SH-SY5Y (cell line): ENCODE measurements at regions not wholly inside any gene's neighbourhood (a gene's known extent, or its start where the extent isn't known, plus 50 kb on each side); places are given as distances from the start of the nearest gene placed in this dataset.

Experiments used
- GATA2 ChIP-seq: IDR thresholded peaks from 2 replicates; pipeline ENCODE4 v1.6.1; 2011; ENCODE audit warnings: mild to moderate bottlenecking, low read depth, low read length
- GATA3 ChIP-seq: IDR thresholded peaks from 2 replicates; pipeline ENCODE4 v1.6.1; 2011; ENCODE audit warnings: low read depth, mild to moderate bottlenecking, low read length, moderate library complexity

DNA sequence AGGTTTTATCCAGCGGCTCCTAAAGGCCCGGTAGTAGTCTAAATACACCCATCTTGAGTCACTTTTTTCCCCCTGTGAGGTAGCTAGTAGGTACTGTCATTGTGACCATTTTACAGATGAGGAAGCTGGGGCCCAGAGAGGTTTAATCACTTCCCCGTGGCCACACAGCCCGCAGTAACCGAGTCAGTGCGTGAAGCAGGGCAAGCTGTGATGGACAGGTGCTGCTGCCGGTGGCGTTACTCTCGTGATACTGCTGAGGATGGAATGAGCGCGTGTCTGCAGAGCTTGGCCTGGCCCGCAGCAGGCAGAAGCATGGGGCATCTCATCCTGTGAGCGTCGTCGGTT is 226.3 kb upstream of the CIBAR2 start:
- no peak for TF ChIP-seq GATA3
- no peak for TF ChIP-seq GATA2
